T47D (cell line): ENCODE measurements at regions not wholly inside any gene's neighbourhood (a gene's known extent, or its start where the extent isn't known, plus 50 kb on each side); places are given as distances from the start of the nearest gene placed in this dataset.
"Not testable (repeated sequence)": the region's sequence is repeated elsewhere in the genome, so short reads cannot be mapped to it uniquely, and the experiment has no call there.

Experiments
- DNase-seq, 2 experiments: peaks; one replicate each; pipeline versions ENCODE4 v3.0.0 to v3.0.0-alpha.2; 2011 to 2012; ENCODE audit warnings: low read depth in 1 of 2, low spot score in 1 of 2
- JUND ChIP-seq: IDR thresholded peaks from 2 replicates; pipeline ENCODE4 v1.6.1; 2012; ENCODE audit warnings: low read depth
- in situ Hi-C: cut with HindIII; loops from 2 replicates; pipeline ENCODE4 v1.10.0; 2016; ENCODE audit warnings: low sequenced_read_pairs, low pct_unique_long_range_greater_than_20kb

DNA sequence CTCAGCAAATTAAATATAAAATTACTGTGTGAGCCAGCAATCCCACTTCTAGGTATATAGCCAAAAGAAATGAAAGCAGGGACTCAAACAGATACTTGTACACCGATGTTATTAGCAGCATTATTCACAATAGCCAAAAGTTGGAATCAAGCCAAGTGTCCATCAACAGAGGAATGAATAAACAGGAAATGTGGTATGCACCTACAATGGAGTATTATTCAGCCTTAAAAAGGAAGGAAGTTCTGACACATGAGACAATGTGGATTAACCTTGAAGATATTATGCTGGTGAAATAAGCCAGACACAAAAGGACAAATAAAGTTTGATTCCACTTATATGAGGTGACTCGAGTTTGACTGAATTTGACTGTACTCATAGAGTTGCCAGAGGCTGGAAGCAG, 108.3 kb upstream of the DUSP21 start:
- DNase-seq, result no peak
- TF ChIP-seq JUND, result no peak

DNA sequence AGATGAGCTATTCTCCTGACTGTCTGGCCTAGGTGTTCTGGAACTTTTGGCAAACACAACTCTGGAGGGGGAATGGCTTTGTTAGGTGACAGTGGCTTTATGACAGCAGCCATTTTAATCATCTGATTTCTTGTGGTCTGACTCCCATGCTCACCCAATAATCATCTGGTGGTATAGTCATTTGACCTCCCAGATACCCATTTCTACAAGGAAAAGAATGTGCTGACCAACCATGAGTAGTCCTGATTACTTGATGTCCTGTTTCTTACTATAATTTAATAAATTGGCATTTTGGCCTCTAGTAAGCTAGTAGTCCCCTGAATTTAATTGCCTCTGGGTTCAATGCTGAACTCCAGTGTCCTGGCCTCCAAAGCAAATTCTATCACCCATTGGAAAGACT, 109.9 kb upstream of the DUSP21 start:
- DNase-seq, result no peak
- no peak for TF ChIP-seq JUND
- in situ Hi-C loops, result no loop called here

More for the DNA sequence above, 108.3 kb upstream of the DUSP21 start:
- in situ Hi-C loops, result no loop called here

DNA sequence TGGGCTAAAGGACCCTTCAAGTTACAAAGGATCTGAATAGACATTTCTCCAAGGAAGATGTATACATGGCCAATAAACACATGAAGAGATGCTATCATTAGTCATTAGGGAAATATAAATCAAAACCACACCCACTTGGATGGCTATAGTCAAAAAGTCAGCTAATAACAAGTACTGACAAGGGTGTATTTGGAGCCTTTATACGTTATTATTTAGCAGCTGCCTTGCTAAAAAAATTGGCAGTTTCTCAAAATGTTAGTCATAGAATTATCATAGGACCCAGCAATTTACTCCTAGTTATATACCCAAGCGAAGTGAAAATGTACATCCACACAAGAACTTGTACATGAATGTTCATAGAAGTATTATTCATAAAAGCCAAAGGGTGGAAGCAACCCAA, 112.7 kb upstream of the DUSP21 start:
- TF ChIP-seq JUND, result no peak
- no peak for DNase-seq
- in situ Hi-C loops, result no loop called here

DNA sequence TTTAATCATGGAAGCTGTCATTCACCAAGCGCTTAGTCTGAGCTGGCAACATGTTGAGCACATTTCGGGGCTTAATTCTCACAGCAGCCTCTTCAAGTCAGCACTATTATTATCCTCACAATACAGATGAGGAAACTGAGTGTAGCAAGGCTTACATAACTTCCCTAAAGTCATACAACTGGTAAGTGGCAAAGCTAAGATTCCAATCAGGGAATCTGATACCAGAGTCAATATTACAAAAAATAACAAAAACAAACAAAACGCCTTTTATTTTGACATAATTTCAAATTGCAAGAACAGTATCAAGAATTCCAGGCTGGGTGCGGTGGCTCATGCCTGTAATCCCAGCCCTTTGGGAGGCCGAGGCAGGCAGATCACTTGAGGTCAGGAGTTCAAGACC, 120.4 kb upstream of the DUSP21 start:
- TF ChIP-seq JUND, result no peak
- DNase-seq, result no peak
- in situ Hi-C loops, result no loop called here

DNA sequence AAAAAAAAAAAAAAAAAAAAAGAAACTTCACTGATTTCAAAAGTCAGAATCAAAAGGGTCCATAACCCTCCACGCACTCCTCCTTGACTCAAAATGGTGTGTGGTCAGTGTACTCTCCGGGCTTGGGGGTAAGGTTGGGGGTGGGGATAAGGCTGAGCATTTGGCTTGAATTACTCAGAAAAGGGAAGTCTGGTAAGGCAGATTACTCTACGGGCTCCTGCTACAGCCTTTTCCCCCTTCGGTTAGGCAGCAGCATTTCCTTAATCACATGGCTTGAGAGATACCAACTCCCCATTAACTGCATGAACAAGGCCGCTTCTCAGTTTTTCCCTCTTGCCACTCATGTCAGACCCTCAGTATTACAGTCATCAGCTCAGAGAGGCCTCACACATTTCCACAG, 135.4 kb upstream of the DUSP21 start:
- DNase-seq, result no peak
- no peak for TF ChIP-seq JUND
- in situ Hi-C loops, result no loop called here

DNA sequence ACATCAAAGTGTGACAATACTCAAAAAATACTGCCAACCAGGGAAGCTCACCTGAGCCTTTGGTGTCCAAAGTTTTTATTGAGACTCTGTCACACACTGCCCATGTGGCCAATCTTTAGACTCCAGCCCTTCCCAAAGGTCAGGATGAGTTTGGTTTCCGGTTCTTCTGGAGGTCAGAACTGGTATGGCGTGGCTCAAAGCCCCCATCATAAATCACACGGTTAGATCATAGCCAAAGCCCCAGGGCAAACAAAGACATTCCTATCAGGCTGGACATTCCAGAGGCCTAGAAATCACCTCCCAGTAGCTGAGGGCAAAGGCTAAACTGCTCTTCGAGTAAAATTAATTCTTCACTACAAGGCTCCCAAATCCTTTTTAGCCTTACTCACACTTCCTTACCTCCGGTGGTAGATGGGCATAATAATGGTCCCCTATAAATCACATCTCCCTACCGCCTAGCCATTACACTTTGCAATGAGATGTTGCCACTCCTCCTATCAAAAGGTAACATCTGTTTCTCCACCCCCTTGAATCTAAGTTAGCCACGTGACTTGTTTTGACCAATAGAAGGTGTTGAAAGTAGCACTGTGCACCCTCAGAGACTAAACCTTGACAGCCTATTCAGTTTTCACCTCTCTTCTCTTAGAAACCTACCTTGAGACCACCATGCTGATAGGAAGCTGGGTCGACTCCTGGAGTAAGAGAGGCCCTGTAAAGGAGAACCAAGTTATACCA, 137.8 kb upstream of the DUSP21 start:
- peak in 1 of 2 experiments; percentile 5 for DNase-seq
- in situ Hi-C loops, result no loop called here
- TF ChIP-seq JUND, result no peak

DNA sequence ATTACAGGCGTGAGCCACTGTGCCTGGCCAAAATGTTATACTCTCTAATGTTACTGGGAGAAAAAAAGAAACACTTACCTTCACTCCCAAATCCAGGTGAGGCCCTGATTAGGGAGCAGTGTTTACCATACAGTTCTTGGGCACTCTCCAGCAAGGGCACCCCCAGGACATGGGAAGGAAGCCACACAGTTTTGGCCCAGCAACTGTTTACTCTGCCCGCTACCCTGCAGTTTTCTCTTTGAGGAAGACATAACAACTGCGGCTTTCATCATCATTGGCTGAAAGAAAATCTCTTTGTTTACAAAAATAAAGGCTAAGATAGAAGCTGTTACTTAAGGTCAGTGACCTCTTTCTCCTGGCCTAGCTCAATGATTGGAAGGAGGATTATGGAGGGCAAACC, 145.5 kb upstream of the DUSP21 start:
- TF ChIP-seq JUND, result no peak
- in situ Hi-C loops, result no loop called here
- DNase-seq, result peak in 1 of 2 experiments; percentile 79

DNA sequence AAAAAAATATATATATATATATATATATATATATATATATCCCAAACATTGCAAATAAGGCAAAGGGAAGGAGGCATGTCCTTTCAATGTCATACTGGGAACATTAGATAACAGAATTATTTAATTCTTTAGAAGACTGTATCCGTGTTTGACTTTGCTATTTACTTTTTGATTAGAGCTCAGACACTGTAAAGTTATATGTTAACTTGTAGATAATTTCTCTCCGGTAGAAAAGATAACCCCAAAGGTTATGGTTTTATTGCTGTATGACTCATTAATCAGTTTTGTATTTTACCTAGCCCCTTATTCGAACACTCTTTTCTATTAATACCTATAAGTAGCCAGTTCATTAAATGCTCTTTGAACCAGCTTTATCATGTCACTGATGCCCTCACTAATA, 150.6 kb upstream of the DUSP21 start:
- no peak for DNase-seq
- in situ Hi-C loops, result no loop called here
- no peak for TF ChIP-seq JUND

DNA sequence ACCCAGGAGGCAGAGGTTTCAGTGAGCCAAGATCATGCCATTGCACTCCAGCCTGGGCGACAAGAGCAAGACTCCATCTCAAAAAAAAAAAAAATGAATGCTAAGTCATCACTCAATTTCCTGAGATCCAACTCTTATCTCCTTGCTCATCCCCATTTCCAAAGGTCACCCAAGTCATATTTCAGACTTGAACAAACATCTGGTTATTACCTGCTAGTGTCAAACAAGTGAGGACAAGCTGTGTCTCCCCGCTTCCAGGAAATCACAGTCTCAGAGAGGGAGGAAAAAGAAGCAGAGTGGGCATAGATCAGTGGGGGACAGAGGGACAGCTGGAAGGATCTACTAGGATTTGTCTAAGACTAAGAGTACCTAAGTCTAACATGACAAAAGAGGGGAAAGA, 147.5 kb upstream of the FUNDC1 start:
- no peak for DNase-seq
- TF ChIP-seq JUND, result no peak
- in situ Hi-C loops, result no loop called here

DNA sequence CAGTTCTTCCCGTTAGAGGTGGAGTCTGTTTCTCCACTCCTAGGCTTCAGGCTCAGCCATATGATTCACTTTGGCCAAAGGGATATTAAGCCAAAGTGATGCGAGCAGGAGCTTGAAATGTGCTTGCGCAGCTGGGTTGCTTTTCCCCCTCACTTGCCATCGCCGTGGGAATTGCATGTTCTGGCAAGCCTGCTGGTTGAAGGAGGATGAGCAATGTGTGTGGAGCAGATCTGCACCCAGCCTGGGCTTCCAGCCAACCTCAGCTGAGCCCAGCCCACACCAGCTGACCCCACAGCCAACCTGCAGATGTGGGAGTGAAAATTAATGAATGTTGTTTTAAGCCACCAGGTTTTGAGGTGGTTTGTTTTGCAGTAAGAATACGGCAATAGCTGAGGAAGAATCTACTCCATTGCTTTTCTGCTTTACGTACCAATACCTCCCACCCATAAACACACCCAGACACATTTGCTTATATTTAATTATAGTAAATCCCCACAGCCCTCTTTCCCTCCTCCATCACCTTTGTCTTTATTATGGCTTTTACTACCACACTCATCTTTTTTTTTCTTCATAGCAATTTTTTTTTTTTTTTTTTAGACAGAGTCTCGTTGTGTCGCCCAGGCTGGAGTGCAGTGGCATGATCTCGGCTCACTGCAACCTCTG, 132.8 kb upstream of the FUNDC1 start:
- no peak for TF ChIP-seq JUND
- in situ Hi-C loops, result no loop called here
- peak in 1 of 2 experiments; percentile 2 for DNase-seq

DNA sequence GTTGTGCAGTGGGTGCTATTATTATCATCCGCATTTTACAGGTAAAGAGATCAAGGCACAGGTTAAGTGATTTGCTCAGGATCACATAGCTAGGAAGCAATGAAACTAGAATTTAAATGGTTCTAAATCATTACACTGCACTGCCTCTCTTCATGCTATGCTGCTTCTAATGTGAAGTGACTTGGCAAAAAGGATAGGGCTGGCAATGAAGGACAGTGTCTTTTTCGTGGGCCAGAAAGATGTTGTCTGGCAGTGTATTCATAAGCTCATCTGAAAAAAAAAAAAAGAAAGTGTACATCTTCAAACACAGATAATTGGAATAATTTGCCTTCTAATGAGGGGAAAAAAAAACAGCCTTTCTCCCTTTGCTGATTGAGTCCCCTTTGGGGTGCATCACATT, 132.2 kb upstream of the FUNDC1 start:
- no peak for DNase-seq
- in situ Hi-C loops, result no loop called here
- no peak for TF ChIP-seq JUND

DNA sequence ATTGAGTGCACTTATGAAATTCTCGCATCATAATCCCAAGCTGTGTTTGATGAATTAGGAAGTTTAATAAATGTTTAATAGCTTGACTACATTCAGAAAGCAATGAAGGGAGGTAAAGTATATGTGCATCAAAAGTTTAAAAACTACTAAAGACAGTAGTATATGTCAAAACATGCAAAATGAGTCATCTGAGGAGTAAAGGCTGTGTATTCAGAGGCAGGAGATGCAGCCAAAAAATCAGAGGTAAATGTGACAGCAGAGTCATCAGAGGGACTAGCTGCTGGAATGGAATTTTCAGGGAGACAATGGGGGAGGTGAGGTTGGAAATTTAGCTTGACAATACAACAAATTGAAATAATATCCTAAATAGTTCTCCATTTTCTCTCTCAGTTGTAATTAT, 127.0 kb upstream of the FUNDC1 start:
- in situ Hi-C loops, result no loop called here
- TF ChIP-seq JUND, result no peak
- DNase-seq, result no peak

DNA sequence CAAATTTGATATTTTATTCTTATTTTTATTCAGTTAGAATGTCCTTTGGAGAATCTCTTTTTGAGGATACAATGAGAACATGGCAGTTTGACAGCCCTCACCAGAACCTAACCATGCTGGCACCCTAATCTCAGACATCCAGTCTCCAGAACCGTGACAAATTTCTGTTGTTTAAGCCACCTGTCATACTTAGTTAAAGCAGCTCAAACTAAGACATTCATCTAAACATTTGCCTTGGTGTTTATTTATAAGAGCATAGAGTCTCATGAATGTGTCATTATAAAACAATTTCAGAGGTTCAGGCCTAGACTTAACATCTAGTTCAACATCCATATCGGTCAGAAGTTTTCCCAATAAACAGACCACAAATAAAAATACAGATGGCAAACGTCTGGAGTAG, 125.1 kb upstream of the FUNDC1 start:
- no peak for TF ChIP-seq JUND
- DNase-seq, result no peak
- in situ Hi-C loops, result no loop called here

DNA sequence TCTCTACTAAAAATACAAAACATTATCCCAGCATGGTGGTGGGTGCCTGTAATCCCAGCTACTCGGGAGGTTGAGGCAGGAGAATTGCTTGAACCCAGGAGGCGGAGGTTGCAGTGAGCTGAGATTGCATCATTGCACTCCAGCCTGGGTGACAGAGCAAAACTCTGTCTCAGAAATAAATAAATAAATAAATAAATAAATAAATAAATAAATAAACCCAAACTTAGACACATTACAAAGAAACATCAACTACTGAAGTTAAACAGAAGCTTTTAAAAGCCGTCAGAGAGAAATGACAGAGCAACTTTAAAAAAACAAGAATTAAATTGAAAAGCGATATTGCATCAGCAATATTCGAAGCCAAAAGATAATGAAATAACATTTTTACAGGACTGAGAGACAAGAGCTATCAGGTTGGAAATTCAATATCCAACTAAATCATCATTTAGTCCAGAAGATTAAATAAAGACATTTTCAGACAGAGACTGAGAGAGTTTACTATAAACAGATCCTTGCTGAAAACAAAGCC, 115.1 kb upstream of the FUNDC1 start:
- DNase-seq, in situ Hi-C loops: not testable (repeated sequence)
